OCI-LY7 (cell line): ENCODE measurements at regions not wholly inside any gene's neighbourhood (a gene's known extent, or its start where the extent isn't known, plus 50 kb on each side); places are given as distances from the start of the nearest gene placed in this dataset.

Experiments used
- CTCF ChIP-seq: fragments of 200-600 bp; sonication (generic); conservative IDR thresholded peaks from 2 replicates; pipeline ENCODE4 v1.5.1; 2014; ENCODE audit warnings: mild to moderate bottlenecking, antibody characterized with exemption, low read length, moderate library complexity, mixed read lengths
- EZH2phosphoT487 ChIP-seq: fragments of 200-600 bp; sonication (generic); IDR thresholded peaks from 2 replicates; pipeline ENCODE4 v1.6.1; 2018; ENCODE audit warnings: low read depth, borderline replicate concordance, mild to moderate bottlenecking, mixed run types, antibody characterized with exemption, low read length, moderate library complexity, mixed read lengths

DNA sequence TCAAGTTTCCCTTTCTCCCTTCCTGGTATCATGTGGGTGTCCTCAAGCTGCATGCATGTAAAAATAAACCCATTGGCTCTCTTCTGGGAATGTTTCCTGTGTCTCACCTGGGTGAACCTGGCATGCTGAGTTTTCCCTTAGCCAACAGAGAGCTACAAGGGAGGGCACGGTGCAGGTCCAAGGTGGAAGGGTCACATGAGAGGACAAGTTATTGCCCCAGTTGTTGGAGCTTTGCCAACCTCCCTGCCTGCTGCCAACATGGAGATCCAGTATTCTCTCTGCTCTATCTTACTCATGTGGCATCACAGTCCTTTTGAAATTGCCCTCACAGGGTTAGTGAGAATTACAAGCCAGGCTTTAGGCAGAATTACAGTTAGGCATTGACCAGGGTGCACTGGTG, 196.1 kb upstream of the GYPA start:
- TF ChIP-seq CTCF (no peak), EZH2phosphoT487 (no peak)
